Fibroblast of the aortic adventitia (primary cell): ENCODE measurements at regions not wholly inside any gene's neighbourhood (a gene's known extent, or its start where the extent isn't known, plus 50 kb on each side); places are given as distances from the start of the nearest gene placed in this dataset.

ENCODE experiments used
- DNase-seq: peaks from one replicate; pipeline ENCODE4 v3.0.0-alpha.2; 2010; ENCODE audit warnings: low read depth
- H3K4me3 ChIP-seq: 2 replicates; pipeline ENCODE4 v1.5.1; 2011; ENCODE audit warnings: low read depth, mild to moderate bottlenecking, control low read depth, low read length, moderate library complexity
- TF ChIP-seq, protein P1 (sequence below): IDR thresholded peaks from 2 replicates; pipeline ENCODE4 v1.5.1; 2011; ENCODE audit warnings: mild to moderate bottlenecking, low read length, control low read depth, inconsistent platforms; ENCODE audit not compliant: insufficient read depth

DNA sequence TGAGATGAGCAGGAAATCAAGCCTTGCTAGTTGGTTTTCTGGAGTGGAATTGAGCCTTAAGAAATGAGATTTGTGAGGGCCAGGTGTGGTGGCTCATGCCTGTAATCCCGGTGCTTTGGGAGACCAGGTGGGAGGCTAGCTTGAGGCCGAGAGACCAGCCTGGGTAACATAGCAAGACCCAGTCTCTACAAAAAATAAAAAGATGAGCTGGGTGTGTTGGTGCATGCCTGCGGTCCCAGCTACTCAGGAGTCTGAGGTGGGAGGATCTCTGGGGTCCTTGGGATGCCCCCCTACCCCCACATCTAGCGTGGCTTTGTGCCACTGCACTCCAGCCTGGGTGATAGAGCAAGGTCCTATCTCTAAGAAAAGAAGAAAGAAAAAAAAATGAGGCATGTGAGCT lies 104.2 kb upstream of the RTL1 start:
- DNase-seq, result no peak
- no peak overlapping the region for H3K4me3 ChIP-seq
- TF ChIP-seq, protein P1, sequence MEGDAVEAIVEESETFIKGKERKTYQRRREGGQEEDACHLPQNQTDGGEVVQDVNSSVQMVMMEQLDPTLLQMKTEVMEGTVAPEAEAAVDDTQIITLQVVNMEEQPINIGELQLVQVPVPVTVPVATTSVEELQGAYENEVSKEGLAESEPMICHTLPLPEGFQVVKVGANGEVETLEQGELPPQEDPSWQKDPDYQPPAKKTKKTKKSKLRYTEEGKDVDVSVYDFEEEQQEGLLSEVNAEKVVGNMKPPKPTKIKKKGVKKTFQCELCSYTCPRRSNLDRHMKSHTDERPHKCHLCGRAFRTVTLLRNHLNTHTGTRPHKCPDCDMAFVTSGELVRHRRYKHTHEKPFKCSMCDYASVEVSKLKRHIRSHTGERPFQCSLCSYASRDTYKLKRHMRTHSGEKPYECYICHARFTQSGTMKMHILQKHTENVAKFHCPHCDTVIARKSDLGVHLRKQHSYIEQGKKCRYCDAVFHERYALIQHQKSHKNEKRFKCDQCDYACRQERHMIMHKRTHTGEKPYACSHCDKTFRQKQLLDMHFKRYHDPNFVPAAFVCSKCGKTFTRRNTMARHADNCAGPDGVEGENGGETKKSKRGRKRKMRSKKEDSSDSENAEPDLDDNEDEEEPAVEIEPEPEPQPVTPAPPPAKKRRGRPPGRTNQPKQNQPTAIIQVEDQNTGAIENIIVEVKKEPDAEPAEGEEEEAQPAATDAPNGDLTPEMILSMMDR, result no peak

DNA sequence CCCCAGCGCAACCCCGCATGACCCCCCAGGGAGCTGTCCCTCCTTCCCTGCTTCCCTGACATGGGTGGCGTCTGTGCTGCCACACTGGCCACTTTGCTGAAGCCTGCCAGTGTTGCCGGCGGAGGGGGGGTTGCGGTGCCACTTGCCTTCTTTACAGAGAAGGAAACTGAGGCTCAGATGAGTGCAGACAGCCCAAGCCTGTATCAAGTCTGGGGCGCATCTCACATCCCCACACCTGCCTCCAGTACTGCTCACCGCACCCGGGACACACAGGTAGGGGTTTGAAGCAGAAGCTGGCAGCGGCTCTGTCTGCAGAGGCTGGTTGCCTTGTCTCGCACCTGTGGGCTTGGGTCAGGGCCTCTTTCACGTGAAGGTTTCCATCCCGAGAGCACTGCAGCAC lies 104.7 kb upstream of the RTL1 start:
- TF ChIP-seq, protein P1, result no peak
- DNase-seq, result no peak
- H3K4me3 ChIP-seq, result no peak overlapping the region

DNA sequence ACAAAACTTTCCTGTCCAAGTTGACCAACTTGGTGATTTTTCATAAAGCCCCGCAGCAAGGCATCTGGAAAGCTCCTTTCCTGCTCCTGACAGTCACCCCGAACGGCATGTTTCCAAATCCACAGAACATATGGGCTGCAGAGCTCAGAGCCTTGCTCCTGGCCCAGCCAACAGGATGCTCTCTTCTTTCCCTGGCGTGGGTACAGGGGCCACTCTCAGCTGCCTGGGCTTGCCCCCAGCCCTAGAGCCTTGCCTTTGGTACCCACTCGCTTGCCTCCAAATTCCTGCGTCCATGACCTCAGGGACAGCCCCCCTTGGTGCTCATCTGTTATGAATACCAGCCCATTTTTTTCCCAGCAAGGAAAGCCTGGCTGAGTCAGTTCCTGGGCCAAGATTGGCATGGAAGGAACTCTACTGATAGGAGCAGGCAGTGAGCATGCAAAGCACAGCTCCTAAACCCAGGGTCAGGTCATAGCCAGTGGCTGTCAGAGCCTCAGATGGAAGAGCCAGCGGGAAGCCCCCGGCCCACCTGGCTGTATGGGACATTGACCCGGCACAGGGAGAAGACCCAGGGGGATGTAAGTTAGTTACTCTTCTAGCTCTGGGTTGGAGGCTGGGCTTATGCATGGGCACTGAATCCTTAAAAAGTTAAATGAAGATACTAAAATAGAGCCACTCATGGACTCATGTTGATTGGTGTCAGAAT lies 105.3 kb upstream of the RTL1 start:
- no peak overlapping the region for H3K4me3 ChIP-seq
- no peak for DNase-seq
- TF ChIP-seq, protein P1, result no peak

DNA sequence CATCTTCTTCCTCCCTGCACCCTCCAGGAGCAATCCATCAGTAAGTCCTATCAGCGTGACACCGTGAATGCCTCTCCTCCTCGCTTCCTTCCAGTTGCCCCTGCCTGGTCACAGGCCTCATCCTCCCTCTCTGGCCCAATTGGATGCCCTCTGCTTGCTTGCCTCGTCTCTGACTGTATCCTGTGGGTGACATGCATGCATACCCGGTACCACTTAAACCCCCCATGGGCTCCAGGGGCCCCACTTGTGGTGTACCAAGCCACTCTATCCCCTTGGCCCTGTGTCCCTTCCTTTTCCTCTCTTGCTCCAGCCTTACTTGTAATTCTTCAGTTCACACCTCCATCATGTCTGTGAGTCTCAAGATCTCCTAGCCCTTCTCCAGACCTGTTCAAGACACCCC lies 106.0 kb upstream of the RTL1 start:
- H3K4me3 ChIP-seq, result no peak overlapping the region
- TF ChIP-seq, protein P1, result no peak
- DNase-seq, result no peak

DNA sequence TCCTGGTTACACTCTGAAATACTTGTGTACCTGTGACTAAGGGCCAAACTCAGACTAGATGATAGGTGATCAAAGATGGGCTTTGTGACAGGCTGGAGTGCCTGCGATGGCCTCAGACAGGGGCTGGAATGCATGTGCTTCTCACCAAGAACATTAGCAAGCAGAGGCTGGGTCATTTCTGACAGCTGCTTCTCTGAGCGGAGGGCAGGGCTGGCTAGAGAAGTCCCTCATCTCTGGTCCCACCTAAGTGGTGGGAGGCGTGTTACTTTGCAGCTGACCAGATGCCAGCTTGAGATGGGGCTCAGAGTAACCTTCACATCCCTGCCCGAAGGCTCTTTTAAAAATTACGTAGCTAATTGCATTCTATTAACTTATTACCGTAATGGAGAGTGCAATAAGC lies 106.8 kb upstream of the RTL1 start:
- TF ChIP-seq, protein P1, result no peak
- H3K4me3 ChIP-seq, result no peak overlapping the region
- DNase-seq, result no peak

DNA sequence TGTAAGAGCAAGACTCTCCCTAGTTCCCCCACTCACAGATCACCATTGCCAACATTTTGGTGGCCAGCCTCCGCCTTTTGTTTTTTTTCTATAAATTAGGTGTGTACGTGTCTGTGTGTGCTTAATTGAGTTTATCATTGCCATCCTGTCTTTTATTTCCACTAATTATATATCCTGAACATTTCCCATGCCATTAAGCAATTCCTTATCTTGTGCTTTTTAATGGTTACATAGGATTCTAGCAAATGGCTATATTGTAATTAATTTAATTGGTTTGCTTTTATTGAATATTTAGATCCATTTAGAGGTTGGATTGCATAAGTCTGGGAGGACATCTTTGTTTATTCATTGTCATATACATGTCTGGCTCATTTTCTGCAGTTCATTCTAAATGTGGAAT lies 107.3 kb upstream of the RTL1 start:
- DNase-seq, result no peak
- no peak overlapping the region for H3K4me3 ChIP-seq
- TF ChIP-seq, protein P1, result no peak

DNA sequence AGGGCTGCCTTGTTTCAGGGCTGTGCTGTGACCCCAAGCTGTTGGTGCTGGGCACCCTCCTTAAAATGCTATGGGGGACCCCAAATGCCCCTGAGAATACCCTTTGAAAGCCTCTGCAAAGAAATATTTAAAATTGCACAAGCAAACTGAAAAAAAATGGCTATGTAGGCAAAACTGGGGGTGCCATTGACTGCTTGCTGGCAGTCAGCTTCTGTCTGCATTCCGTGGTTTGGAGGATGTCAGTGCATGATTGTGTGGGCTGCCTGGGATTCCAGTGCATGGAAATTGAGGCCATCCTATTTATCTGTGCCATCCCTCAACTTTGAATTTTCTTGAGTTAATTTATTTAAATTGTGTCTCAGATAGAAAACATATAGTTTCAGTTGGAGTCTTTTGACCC lies 113.7 kb upstream of the RTL1 start:
- H3K4me3 ChIP-seq, result no peak overlapping the region
- peak; percentile 27 for DNase-seq
- TF ChIP-seq, protein P1, result no peak
